ENCODE measurements at regions not wholly inside any gene's neighbourhood (a gene's known extent, or its start where the extent isn't known, plus 50 kb on each side); places are given as distances from the start of the nearest gene placed in this dataset.

GRCh38 chr21:41623945-41624344 is 116.0 kb upstream of the TMPRSS2 start:
- Histone ChIP-seq H3K4me3 (ENCODE audit: low read depth, low read length) (no peak overlapping the region), H3K27me3 (ENCODE audit: control insufficient read depth, insufficient read depth, low read length) (no peaks in the 10 kb centered on the region; the same call in 1 of the 2 replicates), H3K36me3 (ENCODE audit: control insufficient read depth, insufficient read depth, low read length) (no peaks in the 10 kb centered on the region)
- no peak for TF ChIP-seq CTCF (IDR thresholded peaks at IDR 0.05; ENCODE audit: insufficient read depth, low read depth, low read length)
- DNase-seq (ENCODE audit: low read depth): no peak
- ChIA-PET POLR2A (no interaction called here), CTCF (interaction anchor here (1.0 to 1.4 kb wide), 2 partner anchors 12 to 51 kb away, joined by 3 read pairs; no protein-coding TSS in a partner anchor)

GRCh38 chr21:41622831-41623548 is 115.0 kb upstream of the TMPRSS2 start:
- CTCF ChIA-PET: interaction anchor here (1.0 to 1.4 kb wide), 2 partner anchors 11 to 52 kb away, joined by 3 read pairs; no protein-coding TSS in a partner anchor
- DNase-seq (ENCODE audit: low read depth): no peak
- H3K27me3 ChIP-seq (ENCODE audit: control insufficient read depth, insufficient read depth, low read length): no peaks in the 10 kb centered on the region; the same call in 1 of the 2 replicates
- POLR2A ChIA-PET: no interaction called here
- H3K36me3 ChIP-seq (ENCODE audit: control insufficient read depth, insufficient read depth, low read length): no peaks in the 10 kb centered on the region
- no peak for TF ChIP-seq CTCF (IDR thresholded peaks at IDR 0.05; ENCODE audit: insufficient read depth, low read depth, low read length)
- H3K4me3 ChIP-seq (ENCODE audit: low read depth, low read length): no peak overlapping the region

DNA sequence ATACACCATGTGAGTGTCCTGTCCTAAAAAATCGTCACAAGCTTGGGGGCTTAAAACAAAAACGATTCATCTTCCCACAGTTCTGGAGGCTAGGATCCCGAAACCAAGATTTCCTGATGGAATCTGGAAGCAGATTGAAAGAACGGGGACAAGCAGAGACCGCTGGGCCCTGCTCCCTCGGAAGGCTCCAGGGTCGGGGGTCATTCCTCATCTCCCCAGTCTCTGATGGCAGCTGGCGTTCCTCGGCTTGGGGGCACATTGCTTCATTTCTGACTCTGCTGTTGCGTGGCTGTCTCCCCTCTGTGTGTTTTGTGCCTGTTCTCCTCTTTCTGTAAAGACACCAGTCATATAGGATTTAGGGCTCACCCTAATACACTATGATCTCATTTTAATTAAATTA is 114.2 kb upstream of the TMPRSS2 start:
- H3K27me3 ChIP-seq (ENCODE audit: control insufficient read depth, insufficient read depth, low read length): no peaks in the 10 kb centered on the region; the same call in 1 of the 2 replicates
- ChIA-PET CTCF (interaction anchor here (1.5 kb wide), 1 partner anchor 156 kb away, joined by 4 read pairs; no protein-coding TSS in a partner anchor), POLR2A (no interaction called here)
- no peak overlapping the region for H3K4me3 ChIP-seq (ENCODE audit: low read depth, low read length)
- no peaks in the 10 kb centered on the region for H3K36me3 ChIP-seq (ENCODE audit: control insufficient read depth, insufficient read depth, low read length)
- no peak for TF ChIP-seq CTCF (IDR thresholded peaks at IDR 0.05; ENCODE audit: insufficient read depth, low read depth, low read length)
- no peak for DNase-seq (ENCODE audit: low read depth)

- POLR2A ChIA-PET: no interaction called here
- DNase-seq (ENCODE audit: low read depth): no peak
- CTCF ChIA-PET: interaction anchor here (0.6 to 1.5 kb wide), 4 partner anchors 9 to 156 kb away, joined by 3 to 7 read pairs (median 4); no protein-coding TSS in a partner anchor
Observed at GRCh38 chr21:41621513-41621912, 113.6 kb upstream of the TMPRSS2 start.

More at GRCh38 chr21:41621513-41621912, 113.6 kb upstream of the TMPRSS2 start:
- Histone ChIP-seq H3K27me3 (ENCODE audit: control insufficient read depth, insufficient read depth, low read length) (no peaks in the 10 kb centered on the region; the same call in 1 of the 2 replicates), H3K4me3 (ENCODE audit: low read depth, low read length) (no peak overlapping the region), H3K36me3 (ENCODE audit: control insufficient read depth, insufficient read depth, low read length) (no peaks in the 10 kb centered on the region)
- no peak for TF ChIP-seq CTCF (IDR thresholded peaks at IDR 0.05; ENCODE audit: insufficient read depth, low read depth, low read length)
